HCT116 (cell line): ENCODE measurements at regions not wholly inside any gene's neighbourhood (a gene's known extent, or its start where the extent isn't known, plus 50 kb on each side); places are given as distances from the start of the nearest gene placed in this dataset.

ENCODE experiments used
- ATAC-seq: fragments of 200-7000 bp; cut with Tn5 transposase; 2 replicates; pipeline ENCODE4 v1.9.1; 2020; ENCODE audit warnings: mild to moderate bottlenecking, moderate library complexity
- BruUV-seq: library from RNA; stranded (reverse); fragments of 400-500 nt; replicated peaks from 2 replicates; lab custom pipeline; 2021; lab: Mats Ljungman, UMichigan
- CTCF ChIA-PET: fragments of 300-600 bp; sonication (Branson Sonifier 250); formaldehyde crosslinking; loops from one replicate; lab custom pipeline; 2021; ENCODE audit warnings: antibody characterized with exemption; lab: Charles Lee
- POLR2A ChIA-PET: fragments of 300-600, 350-600 bp; sonication (Branson Sonifier 250); formaldehyde crosslinking; loops from one replicate; lab custom pipeline; 2021; ENCODE audit warnings: antibody characterized with exemption; lab: Charles Lee
- RAD21 ChIA-PET, 2 experiments: fragments of 300-600 bp; sonication (Branson Sonifier 250); formaldehyde crosslinking; loops; one replicate each; lab custom pipeline; 2023; ENCODE audit warnings: low total read pairs in 2 of 2; ENCODE audit not compliant: uncharacterized antibody in 2 of 2, unreplicated experiment in 2 of 2, low non-redundant PET in 1 of 2; lab: Charles Lee
- DNase-seq: peaks from one replicate; pipeline ENCODE4 v3.0.0-alpha.2; 2010; ENCODE audit warnings: low read depth, low spot score
- H2AFZ ChIP-seq: fragments of 200-600 bp; shearing (Covaris generic), sonication (generic); 2 replicates; pipeline ENCODE4 v1.6.1; 2017; ENCODE audit warnings: low read depth, mixed run types, mixed read lengths, antibody characterized with exemption, low read length; ENCODE audit not compliant: poor library complexity, severe bottlenecking
- H3K27ac ChIP-seq: 2 replicates; pipeline ENCODE4 v1.5.1; 2012; ENCODE audit warnings: low read depth, low read length
- H3K27me3 ChIP-seq: fragments of 200-600 bp; sonication (generic); 2 replicates; pipeline ENCODE4 v1.6.1; 2016; ENCODE audit warnings: mixed run types, low read length, mixed read lengths; ENCODE audit not compliant: insufficient read depth
- H3K36me3 ChIP-seq, 2 experiments: fragments of 200-500 bp in 1 of 2; fragments of 200-600 bp in 1 of 2; sonication (Bioruptor generic) in 1 of 2; sonication (generic) in 1 of 2; 2 replicates each; pipeline versions ENCODE4 v1.5.1 to v1.6.1; 2014 to 2016; ENCODE audit warnings: low read length in 2 of 2, inconsistent platforms in 1 of 2, mixed read lengths in 1 of 2, mixed run types in 1 of 2; ENCODE audit not compliant: insufficient read depth in 2 of 2, control insufficient read depth in 1 of 2
- H3K4me1 ChIP-seq, 2 experiments: fragments of 200-600 bp in 1 of 2; sonication (generic) in 1 of 2; 2 replicates each; pipeline versions ENCODE4 v1.5.1 to v1.6.1; 2012 to 2017; ENCODE audit warnings: low read length in 2 of 2, inconsistent platforms in 1 of 2, mild to moderate bottlenecking in 1 of 2, mixed read lengths in 1 of 2, mixed run types in 1 of 2, moderate library complexity in 1 of 2; ENCODE audit not compliant: insufficient read depth in 2 of 2, control insufficient read depth in 1 of 2
- H3K4me2 ChIP-seq: fragments of 200-600 bp; sonication (generic); 2 replicates; pipeline ENCODE4 v1.6.1; 2017; ENCODE audit warnings: mixed run types, low read length, mixed read lengths
- H3K4me3 ChIP-seq, 2 experiments: fragments of 200-600 bp in 1 of 2; sonication (generic) in 1 of 2; replicated peaks in 1 of 2; 2 replicates each; pipeline ENCODE4 v1.5.1; 2011 to 2016; ENCODE audit warnings: low read length in 2 of 2, control low read depth in 1 of 2, low read depth in 1 of 2, mild to moderate bottlenecking in 1 of 2, mixed read lengths in 1 of 2, mixed run types in 1 of 2
- H3K79me2 ChIP-seq: fragments of 200-600 bp; sonication (generic); 2 replicates; pipeline ENCODE4 v1.6.1; 2017; ENCODE audit warnings: mild to moderate bottlenecking, mixed run types, low read length, moderate library complexity, mixed read lengths; ENCODE audit not compliant: insufficient read depth
- H3K9ac ChIP-seq: fragments of 200-600 bp; sonication (generic); 2 replicates; pipeline ENCODE4 v1.6.1; 2016; ENCODE audit warnings: low read length, mixed read lengths
- H3K9me2 ChIP-seq: fragments of 200-600 bp; sonication (generic), shearing (Covaris generic); 2 replicates; pipeline ENCODE4 v1.6.1; 2017; ENCODE audit warnings: mixed run types, mild to moderate bottlenecking, moderate library complexity; ENCODE audit not compliant: insufficient read depth
- H3K9me3 ChIP-seq, 2 experiments: fragments of 200-500 bp in 1 of 2; fragments of 200-600 bp in 1 of 2; sonication (Bioruptor generic) in 1 of 2; sonication (generic) in 1 of 2; 2 replicates each; pipeline ENCODE4 v1.6.1; 2014 to 2017; ENCODE audit warnings: low read length in 2 of 2, mixed read lengths in 2 of 2, inconsistent platforms in 1 of 2, low read depth in 1 of 2, mild to moderate bottlenecking in 1 of 2, mixed run types in 1 of 2, moderate library complexity in 1 of 2; ENCODE audit not compliant: control insufficient read depth in 1 of 2, insufficient read depth in 1 of 2
- H4K20me1 ChIP-seq: fragments of 200-600 bp; sonication (generic), shearing (Covaris generic); 2 replicates; pipeline ENCODE4 v1.6.1; 2017; ENCODE audit warnings: mixed run types, mild to moderate bottlenecking, moderate library complexity; ENCODE audit not compliant: insufficient read depth
- RAD21 ChIP-seq: IDR thresholded peaks from 2 replicates; pipeline ENCODE4 v1.6.1; 2012; ENCODE audit warnings: low read depth, mild to moderate bottlenecking
- SRF ChIP-seq: IDR thresholded peaks from 2 replicates; pipeline ENCODE4 v1.6.1; 2012; ENCODE audit warnings: low read depth
- TCF7L2 ChIP-seq: IDR thresholded peaks from 2 replicates; pipeline ENCODE4 v1.7.0; 2011; ENCODE audit warnings: borderline replicate concordance, inconsistent platforms; ENCODE audit not compliant: insufficient read depth, insufficient read length; ENCODE audit errors: extremely low read depth
- intact Hi-C: fragments of 100-400 bp; cut with micrococcal nuclease; formaldehyde crosslinking; loops from 2 replicates; pipeline ENCODE4 v1.10.0; 2022
- TF ChIP-seq, protein P1 (sequence below), 3 experiments: fragments of 200-600 bp in 1 of 3; sonication (generic) in 1 of 3; IDR thresholded peaks in 2 of 3; conservative IDR thresholded peaks in 1 of 3; 2 replicates each; pipeline ENCODE4 v1.5.1; 2012 to 2017; ENCODE audit warnings: low read depth in 2 of 3, low read length in 2 of 3, antibody characterized with exemption in 1 of 3, borderline replicate concordance in 1 of 3, control low read depth in 1 of 3, mild to moderate bottlenecking in 1 of 3, mixed read lengths in 1 of 3, mixed run types in 1 of 3, moderate library complexity in 1 of 3; ENCODE audit not compliant: insufficient read depth in 1 of 3

DNA sequence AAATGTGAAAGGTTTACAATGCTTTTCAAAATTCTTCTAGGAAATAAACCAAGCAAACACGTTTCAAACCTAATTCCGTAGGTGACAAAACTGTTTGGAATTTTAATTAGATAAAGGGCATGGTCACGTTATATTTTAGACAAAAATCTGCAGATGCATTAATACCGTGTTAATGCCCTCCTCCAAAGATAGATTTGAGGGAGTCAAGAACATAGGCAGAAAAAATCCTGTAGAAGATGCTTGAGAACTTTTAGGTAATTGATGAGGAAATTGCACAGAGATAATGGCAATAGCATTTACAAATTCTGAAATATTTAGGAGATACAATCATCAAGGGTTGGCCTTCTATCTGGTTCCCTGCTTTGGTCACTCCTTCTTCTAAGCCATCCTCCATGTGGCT, 212.6 kb downstream of the TMTC3 start:
- DNase-seq, result no peak

GRCh38 chr12:88360343-88360742, 218.2 kb downstream of the TMTC3 start:
- no peak overlapping the region for H2AFZ ChIP-seq
- no peak overlapping the region for H3K4me2 ChIP-seq
- H3K4me1 ChIP-seq, result no peaks in the 10 kb centered on the region
- TF ChIP-seq SRF (no peak), RAD21 (no peak)
- TF ChIP-seq, protein P1, sequence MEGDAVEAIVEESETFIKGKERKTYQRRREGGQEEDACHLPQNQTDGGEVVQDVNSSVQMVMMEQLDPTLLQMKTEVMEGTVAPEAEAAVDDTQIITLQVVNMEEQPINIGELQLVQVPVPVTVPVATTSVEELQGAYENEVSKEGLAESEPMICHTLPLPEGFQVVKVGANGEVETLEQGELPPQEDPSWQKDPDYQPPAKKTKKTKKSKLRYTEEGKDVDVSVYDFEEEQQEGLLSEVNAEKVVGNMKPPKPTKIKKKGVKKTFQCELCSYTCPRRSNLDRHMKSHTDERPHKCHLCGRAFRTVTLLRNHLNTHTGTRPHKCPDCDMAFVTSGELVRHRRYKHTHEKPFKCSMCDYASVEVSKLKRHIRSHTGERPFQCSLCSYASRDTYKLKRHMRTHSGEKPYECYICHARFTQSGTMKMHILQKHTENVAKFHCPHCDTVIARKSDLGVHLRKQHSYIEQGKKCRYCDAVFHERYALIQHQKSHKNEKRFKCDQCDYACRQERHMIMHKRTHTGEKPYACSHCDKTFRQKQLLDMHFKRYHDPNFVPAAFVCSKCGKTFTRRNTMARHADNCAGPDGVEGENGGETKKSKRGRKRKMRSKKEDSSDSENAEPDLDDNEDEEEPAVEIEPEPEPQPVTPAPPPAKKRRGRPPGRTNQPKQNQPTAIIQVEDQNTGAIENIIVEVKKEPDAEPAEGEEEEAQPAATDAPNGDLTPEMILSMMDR (IDR thresholded peaks at IDR 0.05 in 2 of 3, conservative IDR thresholded peaks at IDR 0.05 in 1 of 3; ENCODE audit: borderline replicate concordance in 1 of 3, insufficient read depth in 1 of 3, low read depth in 2 of 3, low read length in 2 of 3), result no peak
- H3K27ac ChIP-seq, result no peak overlapping the region
- RAD21 ChIA-PET, result no interaction called here
- POLR2A ChIA-PET, result no interaction called here
- no peak overlapping the region for H3K4me3 ChIP-seq
- no TSS peak for BruUV-seq
- ATAC-seq (no peak), DNase-seq (no peak)
- H3K79me2 ChIP-seq, result no peaks in the 10 kb centered on the region
- CTCF ChIA-PET, result no interaction called here
- H3K27me3 ChIP-seq, result no peaks in the 10 kb centered on the region
- intact Hi-C loops, result no loop called here
- H3K9ac ChIP-seq, result no peak overlapping the region
- H3K9me2 ChIP-seq, result no peaks in the 10 kb centered on the region; the same call in 1 of the 2 replicates
- H3K9me3 ChIP-seq, result no peaks in the 10 kb centered on the region
- no peaks in the 10 kb centered on the region for H4K20me1 ChIP-seq
- H3K36me3 ChIP-seq, result no peaks in the 10 kb centered on the region

More for the DNA sequence above, 212.6 kb downstream of the TMTC3 start:
- H4K20me1 ChIP-seq, result no peaks in the 10 kb centered on the region
- H3K4me1 ChIP-seq, result no peaks in the 10 kb centered on the region
- no peaks in the 10 kb centered on the region for H3K9me3 ChIP-seq
- POLR2A ChIA-PET, result no interaction called here
- no peaks in the 10 kb centered on the region for H3K79me2 ChIP-seq
- BruUV-seq, result no TSS peak
- no peak overlapping the region for H3K4me3 ChIP-seq
- RAD21 ChIA-PET, result no interaction called here
- H3K27ac ChIP-seq, result no peak overlapping the region
- no peaks in the 10 kb centered on the region for H3K36me3 ChIP-seq
- H3K4me2 ChIP-seq, result no peak overlapping the region
- H3K9me2 ChIP-seq, result no peaks in the 10 kb centered on the region
- no peaks in the 10 kb centered on the region for H3K27me3 ChIP-seq
- no peak overlapping the region for H3K9ac ChIP-seq
- no peak for ATAC-seq
- no peak for TF ChIP-seq TCF7L2
- CTCF ChIA-PET, result no interaction called here
- intact Hi-C loops, result no loop called here
- H2AFZ ChIP-seq, result no peak overlapping the region
